ENCODE measurements at regions not wholly inside any gene's neighbourhood (a gene's known extent, or its start where the extent isn't known, plus 50 kb on each side); places are given as distances from the start of the nearest gene placed in this dataset.

DNA sequence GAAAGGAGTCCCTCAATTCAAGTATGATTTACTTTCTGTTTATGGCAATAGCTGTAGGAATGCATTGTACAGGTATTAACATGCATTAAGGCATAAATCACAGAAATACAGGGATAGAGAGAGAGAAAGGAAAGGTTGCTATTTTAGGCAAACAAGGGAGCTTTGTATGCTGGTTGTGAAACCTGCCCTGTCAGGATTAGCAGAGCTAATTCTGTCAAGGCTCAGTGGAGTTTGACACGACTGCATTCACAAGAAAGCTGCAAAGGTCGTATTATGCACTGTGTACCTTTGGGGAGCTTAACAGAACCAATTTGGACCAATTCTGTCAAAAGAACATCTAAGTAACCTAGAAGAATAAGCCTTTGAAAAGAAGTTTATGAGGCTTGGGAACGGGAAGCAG, 239.3 kb downstream of the GRIA2 start:
- no peak overlapping the region for H3K4me3 ChIP-seq (ENCODE audit: low read length in 2 of 2)
- no peak overlapping the region for H3K9ac ChIP-seq (ENCODE audit: low read length in 2 of 2)
- H3K4me1 ChIP-seq (ENCODE audit: control insufficient read depth, insufficient read depth, low read length), result no peaks in the 10 kb centered on the region
- no peak overlapping the region for H3K27ac ChIP-seq (ENCODE audit: low read length)
- H3K36me3 ChIP-seq (ENCODE audit: control insufficient read depth in 2 of 2, insufficient read depth in 2 of 2, low read length in 2 of 2), result no peaks in the 10 kb centered on the region
- no peaks in the 10 kb centered on the region for H3K27me3 ChIP-seq (ENCODE audit: control insufficient read depth in 1 of 2, insufficient read depth in 2 of 2, low read length in 2 of 2)
- no peaks in the 10 kb centered on the region for H3K9me3 ChIP-seq (ENCODE audit: control insufficient read depth in 2 of 2, low read length in 2 of 2)

GRCh38 chr4:157447195-157447594, 226.7 kb downstream of the GRIA2 start:
- no peak overlapping the region for H3K27ac ChIP-seq (ENCODE audit: low read length)

GRCh38 chr4:157444014-157444413, 223.5 kb downstream of the GRIA2 start:
- Histone ChIP-seq H3K9me3 (ENCODE audit: control insufficient read depth in 2 of 2, low read length in 2 of 2) (peaks cover 0 to 2% of the 10 kb centered on the region in 2 donors), H3K27me3 (ENCODE audit: control insufficient read depth in 1 of 2, insufficient read depth in 2 of 2, low read length in 2 of 2) (no peaks in the 10 kb centered on the region), H3K36me3 (ENCODE audit: control insufficient read depth in 2 of 2, insufficient read depth in 2 of 2, low read length in 2 of 2) (no peaks in the 10 kb centered on the region), H3K9ac (ENCODE audit: low read length in 2 of 2) (no peak overlapping the region), H3K27ac (ENCODE audit: low read length) (no peak overlapping the region), H3K4me1 (ENCODE audit: control insufficient read depth, insufficient read depth, low read length) (no peaks in the 10 kb centered on the region), H3K4me3 (ENCODE audit: low read length in 2 of 2) (no peak overlapping the region)

More at GRCh38 chr4:157447195-157447594, 226.7 kb downstream of the GRIA2 start:
- Histone ChIP-seq H3K27me3 (ENCODE audit: control insufficient read depth in 1 of 2, insufficient read depth in 2 of 2, low read length in 2 of 2) (no peaks in the 10 kb centered on the region), H3K4me1 (ENCODE audit: control insufficient read depth, insufficient read depth, low read length) (no peaks in the 10 kb centered on the region), H3K36me3 (ENCODE audit: control insufficient read depth in 2 of 2, insufficient read depth in 2 of 2, low read length in 2 of 2) (no peaks in the 10 kb centered on the region), H3K9me3 (ENCODE audit: control insufficient read depth in 2 of 2, low read length in 2 of 2) (peaks cover 0 to 2% of the 10 kb centered on the region in 2 donors), H3K4me3 (ENCODE audit: low read length in 2 of 2) (no peak overlapping the region), H3K9ac (ENCODE audit: low read length in 2 of 2) (no peak overlapping the region)

DNA sequence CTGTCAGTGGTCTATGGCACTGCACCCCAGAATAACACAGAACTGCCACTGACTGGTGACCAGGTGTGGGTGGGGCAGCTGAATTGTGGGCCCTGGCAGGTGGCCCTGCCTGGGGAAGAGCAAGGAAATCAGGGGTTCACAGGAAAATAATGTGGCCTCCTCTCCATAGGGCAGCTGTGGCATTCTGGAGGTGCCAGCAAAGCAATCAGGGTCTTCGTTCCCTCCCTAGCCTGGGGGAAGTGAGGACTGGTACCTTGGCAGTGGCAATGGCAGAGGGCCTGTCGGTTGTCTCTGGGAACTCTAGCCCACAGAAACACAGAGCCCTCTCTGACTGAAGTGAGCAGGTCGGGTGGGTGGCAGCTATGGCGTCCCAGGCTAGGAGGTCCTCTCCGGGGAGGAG, 223.0 kb downstream of the GRIA2 start:
- no peak overlapping the region for H3K27ac ChIP-seq (ENCODE audit: low read length)
- H3K27me3 ChIP-seq (ENCODE audit: control insufficient read depth in 1 of 2, insufficient read depth in 2 of 2, low read length in 2 of 2), result no peaks in the 10 kb centered on the region
- peaks cover 0 to 2% of the 10 kb centered on the region in 2 donors for H3K9me3 ChIP-seq (ENCODE audit: control insufficient read depth in 2 of 2, low read length in 2 of 2)
- no peak overlapping the region for H3K4me3 ChIP-seq (ENCODE audit: low read length in 2 of 2)
- no peaks in the 10 kb centered on the region for H3K4me1 ChIP-seq (ENCODE audit: control insufficient read depth, insufficient read depth, low read length)
- no peaks in the 10 kb centered on the region for H3K36me3 ChIP-seq (ENCODE audit: control insufficient read depth in 2 of 2, insufficient read depth in 2 of 2, low read length in 2 of 2)
- H3K9ac ChIP-seq (ENCODE audit: low read length in 2 of 2), result no peak overlapping the region

DNA sequence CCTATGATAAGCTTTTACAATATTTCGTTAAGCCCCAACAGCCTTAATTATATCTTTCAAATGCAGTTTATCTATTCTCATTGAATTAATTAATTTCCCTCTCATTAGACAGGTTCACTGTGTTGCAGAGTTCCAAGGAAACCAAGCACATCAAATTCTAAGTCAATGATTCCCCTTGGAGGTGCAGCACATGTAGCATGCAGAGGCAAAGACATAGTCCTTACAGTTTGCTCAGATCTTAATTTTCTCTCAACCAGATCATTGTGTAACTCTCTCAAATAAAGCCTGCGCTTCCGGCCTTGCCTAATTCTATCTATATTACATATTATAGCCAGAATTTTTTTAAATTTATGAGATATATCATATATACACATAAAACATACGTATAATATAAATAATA, 205.4 kb downstream of the GRIA2 start:
- Histone ChIP-seq H3K27ac (ENCODE audit: low read length) (no peak overlapping the region), H3K27me3 (ENCODE audit: control insufficient read depth in 1 of 2, insufficient read depth in 2 of 2, low read length in 2 of 2) (no peaks in the 10 kb centered on the region), H3K9me3 (ENCODE audit: control insufficient read depth in 2 of 2, low read length in 2 of 2) (no peaks in the 10 kb centered on the region), H3K9ac (ENCODE audit: low read length in 2 of 2) (no peak overlapping the region), H3K4me3 (ENCODE audit: low read length in 2 of 2) (no peak overlapping the region), H3K4me1 (ENCODE audit: control insufficient read depth, insufficient read depth, low read length) (no peaks in the 10 kb centered on the region), H3K36me3 (ENCODE audit: control insufficient read depth in 2 of 2, insufficient read depth in 2 of 2, low read length in 2 of 2) (no peaks in the 10 kb centered on the region)

DNA sequence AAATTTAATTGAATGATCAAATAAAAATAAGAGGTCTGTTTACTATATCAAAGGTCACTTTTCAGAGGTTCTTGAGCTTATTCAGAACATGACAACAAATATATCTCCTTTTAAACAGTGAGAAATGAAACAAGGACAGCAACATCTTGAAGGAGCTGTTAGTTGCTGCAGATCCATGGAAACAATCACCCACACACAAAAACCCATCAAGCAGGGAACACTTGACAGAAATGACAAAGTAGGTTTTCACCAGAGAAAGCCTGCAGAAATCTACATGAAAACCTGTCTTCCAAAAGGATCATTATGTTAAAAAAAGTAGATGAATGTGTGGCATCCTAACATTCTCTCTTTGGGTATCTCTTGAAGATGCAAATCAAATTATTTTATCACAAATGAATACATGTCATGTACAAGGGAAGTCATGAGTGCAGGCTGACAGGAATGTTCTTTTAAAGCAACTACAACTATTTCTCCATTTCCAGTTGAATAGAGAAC, 203.0 kb downstream of the GRIA2 start:
- no peaks in the 10 kb centered on the region for H3K27me3 ChIP-seq (ENCODE audit: control insufficient read depth in 1 of 2, insufficient read depth in 2 of 2, low read length in 2 of 2)
- no peaks in the 10 kb centered on the region for H3K4me1 ChIP-seq (ENCODE audit: control insufficient read depth, insufficient read depth, low read length)
- no peaks in the 10 kb centered on the region for H3K36me3 ChIP-seq (ENCODE audit: control insufficient read depth in 2 of 2, insufficient read depth in 2 of 2, low read length in 2 of 2)
- no peak overlapping the region for H3K4me3 ChIP-seq (ENCODE audit: low read length in 2 of 2)
- H3K9me3 ChIP-seq (ENCODE audit: control insufficient read depth in 2 of 2, low read length in 2 of 2), result no peaks in the 10 kb centered on the region
- no peak overlapping the region for H3K27ac ChIP-seq (ENCODE audit: low read length)
- no peak overlapping the region for H3K9ac ChIP-seq (ENCODE audit: low read length in 2 of 2)

- H3K4me3 ChIP-seq (ENCODE audit: low read length in 2 of 2), result no peak overlapping the region
- no peaks in the 10 kb centered on the region for H3K27me3 ChIP-seq (ENCODE audit: control insufficient read depth in 1 of 2, insufficient read depth in 2 of 2, low read length in 2 of 2)
- H3K9me3 ChIP-seq (ENCODE audit: control insufficient read depth in 2 of 2, low read length in 2 of 2), result no peaks in the 10 kb centered on the region
- H3K4me1 ChIP-seq (ENCODE audit: control insufficient read depth, insufficient read depth, low read length), result no peaks in the 10 kb centered on the region
- H3K36me3 ChIP-seq (ENCODE audit: control insufficient read depth in 2 of 2, insufficient read depth in 2 of 2, low read length in 2 of 2), result no peaks in the 10 kb centered on the region
- no peak overlapping the region for H3K9ac ChIP-seq (ENCODE audit: low read length in 2 of 2)
- H3K27ac ChIP-seq (ENCODE audit: low read length), result no peak overlapping the region
Measured at GRCh38 chr4:157421365-157421764, 200.8 kb downstream of the GRIA2 start.
